ENCODE measurements at regions not wholly inside any gene's neighbourhood (a gene's known extent, or its start where the extent isn't known, plus 50 kb on each side); places are given as distances from the start of the nearest gene placed in this dataset.

DNA sequence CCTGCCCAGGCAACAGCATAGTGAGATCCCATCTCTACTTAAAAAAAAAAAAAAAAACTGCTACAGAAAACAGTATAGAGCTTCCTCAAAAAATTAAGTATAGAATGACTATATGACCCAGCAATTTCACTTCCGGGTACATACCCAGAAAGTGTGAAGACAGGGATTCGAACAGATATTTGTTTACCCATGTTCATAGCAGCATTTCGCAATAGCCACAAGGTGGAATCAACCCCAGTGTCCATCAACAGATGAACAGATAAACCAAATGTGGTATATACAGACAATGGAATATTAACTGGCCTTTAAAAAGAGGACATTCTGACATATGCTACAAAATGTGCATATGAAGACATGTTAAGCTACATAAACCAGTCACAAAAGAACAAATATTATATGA is 95.5 kb downstream of the CHD9NB start:
- intact Hi-C loops (cut with micrococcal nuclease) = no loop called here
- no peak for TF ChIP-seq EZH2 (IDR thresholded peaks at IDR 0.05; ENCODE audit: low read length, unreplicated experiment)
- no peak for TF ChIP-seq EZH2phosphoT487 (IDR thresholded peaks at IDR 0.05; ENCODE audit: borderline replicate concordance, low read length)
- TF ChIP-seq, protein P1, sequence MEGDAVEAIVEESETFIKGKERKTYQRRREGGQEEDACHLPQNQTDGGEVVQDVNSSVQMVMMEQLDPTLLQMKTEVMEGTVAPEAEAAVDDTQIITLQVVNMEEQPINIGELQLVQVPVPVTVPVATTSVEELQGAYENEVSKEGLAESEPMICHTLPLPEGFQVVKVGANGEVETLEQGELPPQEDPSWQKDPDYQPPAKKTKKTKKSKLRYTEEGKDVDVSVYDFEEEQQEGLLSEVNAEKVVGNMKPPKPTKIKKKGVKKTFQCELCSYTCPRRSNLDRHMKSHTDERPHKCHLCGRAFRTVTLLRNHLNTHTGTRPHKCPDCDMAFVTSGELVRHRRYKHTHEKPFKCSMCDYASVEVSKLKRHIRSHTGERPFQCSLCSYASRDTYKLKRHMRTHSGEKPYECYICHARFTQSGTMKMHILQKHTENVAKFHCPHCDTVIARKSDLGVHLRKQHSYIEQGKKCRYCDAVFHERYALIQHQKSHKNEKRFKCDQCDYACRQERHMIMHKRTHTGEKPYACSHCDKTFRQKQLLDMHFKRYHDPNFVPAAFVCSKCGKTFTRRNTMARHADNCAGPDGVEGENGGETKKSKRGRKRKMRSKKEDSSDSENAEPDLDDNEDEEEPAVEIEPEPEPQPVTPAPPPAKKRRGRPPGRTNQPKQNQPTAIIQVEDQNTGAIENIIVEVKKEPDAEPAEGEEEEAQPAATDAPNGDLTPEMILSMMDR (conservative IDR thresholded peaks at IDR 0.05; ENCODE audit: low read depth, low read length) = no peak
- Histone ChIP-seq H3F3A (ENCODE audit: low read length, unreplicated experiment) (no peaks in the 10 kb centered on the region), H2AFZ (ENCODE audit: low read length) (no peak overlapping the region), H3K9me3 (ENCODE audit: low read length) (no peaks in the 10 kb centered on the region), H3K4me2 (ENCODE audit: low read length) (no peak overlapping the region), H3K4me1 (ENCODE audit: insufficient read depth, low read length) (no peaks in the 10 kb centered on the region), H3K4me3 (ENCODE audit: low read length) (no peak overlapping the region), H3K9ac (ENCODE audit: low read length) (no peak overlapping the region), H3K9me2 (replicated peaks; ENCODE audit: low read length) (no peaks in the 10 kb centered on the region), H3K36me3 (ENCODE audit: low read depth, low read length) (no peaks in the 10 kb centered on the region), H3K27me3 (ENCODE audit: low read length) (no peaks in the 10 kb centered on the region), H4K20me1 (ENCODE audit: low read length) (no peaks in the 10 kb centered on the region), H3K79me2 (ENCODE audit: low read length) (no peaks in the 10 kb centered on the region), H3K27ac (ENCODE audit: low read length) (no peak overlapping the region)
- CTCF ChIA-PET = no interaction called here
- POLR2A ChIA-PET (ENCODE audit: unreplicated experiment) = no interaction called here
- BruUV-seq (replicated peaks) = no TSS peak
- ATAC-seq (no peak), DNase-seq (no peak)

DNA sequence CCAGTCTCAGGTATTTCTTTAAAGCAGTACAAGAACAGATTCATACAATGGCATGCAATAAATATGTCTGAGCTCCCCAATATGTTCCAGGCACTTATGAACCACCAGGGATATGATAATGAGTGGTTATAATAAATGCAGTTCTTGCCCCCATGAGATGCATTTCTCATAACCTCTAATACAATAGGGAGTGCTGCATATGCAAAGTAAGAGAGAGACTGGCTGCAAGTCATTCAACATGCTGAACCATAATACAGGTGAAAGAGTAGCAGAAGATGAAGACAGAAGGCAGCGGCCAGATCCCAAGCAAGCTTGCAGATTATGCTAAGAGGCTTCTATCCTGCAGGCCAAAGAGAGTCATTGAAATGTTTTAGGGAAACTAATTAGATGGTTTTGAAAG is 96.7 kb downstream of the CHD9NB start:
- CTCF ChIA-PET = no interaction called here
- H3K4me2 ChIP-seq (ENCODE audit: low read length) = no peak overlapping the region

DNA sequence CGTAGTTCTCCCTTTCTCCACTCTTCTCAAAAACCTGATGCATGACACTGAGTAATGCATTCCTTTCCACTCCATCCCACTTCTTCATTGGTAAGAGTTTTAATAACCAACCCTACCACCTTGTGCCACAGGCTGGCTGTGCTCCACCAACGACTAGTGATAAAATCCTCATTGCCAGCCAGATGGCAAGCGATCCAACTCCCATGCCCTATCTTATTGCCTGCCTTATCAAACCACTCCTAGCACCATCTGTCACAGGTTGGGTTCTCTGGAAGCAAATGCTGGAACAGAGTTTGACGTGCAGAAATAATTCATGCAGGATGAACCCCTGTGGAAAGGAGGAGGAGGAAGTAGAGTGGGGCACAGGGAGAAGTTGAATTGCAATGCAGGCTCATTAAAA is 99.5 kb downstream of the CHD9NB start:
- Histone ChIP-seq H3K9me2 (replicated peaks; ENCODE audit: low read length) (no peaks in the 10 kb centered on the region), H3K4me3 (ENCODE audit: low read length) (no peak overlapping the region), H3K9me3 (ENCODE audit: low read length) (no peaks in the 10 kb centered on the region), H3K79me2 (ENCODE audit: low read length) (no peaks in the 10 kb centered on the region), H3K4me2 (ENCODE audit: low read length) (no peak overlapping the region), H3K4me1 (ENCODE audit: insufficient read depth, low read length) (no peaks in the 10 kb centered on the region), H3K9ac (ENCODE audit: low read length) (no peak overlapping the region), H3K27me3 (ENCODE audit: low read length) (no peaks in the 10 kb centered on the region), H3F3A (ENCODE audit: low read length, unreplicated experiment) (no peaks in the 10 kb centered on the region), H3K36me3 (ENCODE audit: low read depth, low read length) (no peaks in the 10 kb centered on the region), H4K20me1 (ENCODE audit: low read length) (no peaks in the 10 kb centered on the region), H3K27ac (ENCODE audit: low read length) (no peak overlapping the region), H2AFZ (ENCODE audit: low read length) (no peak overlapping the region)
- BruUV-seq (replicated peaks) = no TSS peak
- intact Hi-C loops (cut with micrococcal nuclease) = no loop called here
- ATAC-seq = no peak
- no peak for TF ChIP-seq EZH2phosphoT487 (IDR thresholded peaks at IDR 0.05; ENCODE audit: borderline replicate concordance, low read length)
- TF ChIP-seq EZH2 (IDR thresholded peaks at IDR 0.05; ENCODE audit: low read length, unreplicated experiment) = no peak
- TF ChIP-seq, protein P1 (conservative IDR thresholded peaks at IDR 0.05; ENCODE audit: low read depth, low read length) = no peak
- POLR2A ChIA-PET (ENCODE audit: unreplicated experiment) = no interaction called here
- no peak for DNase-seq
- CTCF ChIA-PET = no interaction called here

More for the DNA sequence above, 96.7 kb downstream of the CHD9NB start:
- intact Hi-C loops (cut with micrococcal nuclease) = no loop called here
- H3K9ac ChIP-seq (ENCODE audit: low read length) = no peak overlapping the region
- no peaks in the 10 kb centered on the region for H3K36me3 ChIP-seq (ENCODE audit: low read depth, low read length)
- POLR2A ChIA-PET (ENCODE audit: unreplicated experiment) = no interaction called here
- no peaks in the 10 kb centered on the region for H4K20me1 ChIP-seq (ENCODE audit: low read length)
- H3K9me3 ChIP-seq (ENCODE audit: low read length) = no peaks in the 10 kb centered on the region
- no peaks in the 10 kb centered on the region for H3K9me2 ChIP-seq (replicated peaks; ENCODE audit: low read length)
- H3K27ac ChIP-seq (ENCODE audit: low read length) = no peak overlapping the region
- ATAC-seq (no peak), DNase-seq (no peak)
- no peak overlapping the region for H2AFZ ChIP-seq (ENCODE audit: low read length)
- H3K27me3 ChIP-seq (ENCODE audit: low read length) = no peaks in the 10 kb centered on the region
- no peaks in the 10 kb centered on the region for H3K79me2 ChIP-seq (ENCODE audit: low read length)
- no peak for TF ChIP-seq EZH2phosphoT487 (IDR thresholded peaks at IDR 0.05; ENCODE audit: borderline replicate concordance, low read length)
- TF ChIP-seq EZH2 (IDR thresholded peaks at IDR 0.05; ENCODE audit: low read length, unreplicated experiment) = no peak
- TF ChIP-seq, protein P1 (conservative IDR thresholded peaks at IDR 0.05; ENCODE audit: low read depth, low read length) = no peak
- no peak overlapping the region for H3K4me3 ChIP-seq (ENCODE audit: low read length)
- BruUV-seq (replicated peaks) = no TSS peak
- H3K4me1 ChIP-seq (ENCODE audit: insufficient read depth, low read length) = no peaks in the 10 kb centered on the region
- no peaks in the 10 kb centered on the region for H3F3A ChIP-seq (ENCODE audit: low read length, unreplicated experiment)

Data from PC-3 (cell line).